Type B pancreatic cell (in vitro differentiated cells): ENCODE measurements at regions not wholly inside any gene's neighbourhood (a gene's known extent, or its start where the extent isn't known, plus 50 kb on each side); places are given as distances from the start of the nearest gene placed in this dataset.

ENCODE experiments used
- DNase-seq: peaks from one replicate; pipeline ENCODE4 v3.0.0; 2021; ENCODE audit warnings: mixed read lengths; ENCODE audit not compliant: unreplicated experiment; ENCODE audit errors: extremely low spot score
- H3K27ac Mint-ChIP-seq: 2 replicates; pipeline ENCODE4 v1.8.0; 2021; ENCODE audit warnings: mild to moderate bottlenecking, mixed read lengths
- H3K27me3 Mint-ChIP-seq: 2 replicates; pipeline ENCODE4 v1.8.0; 2021; ENCODE audit warnings: mixed read lengths
- H3K36me3 Mint-ChIP-seq: 2 replicates; pipeline ENCODE4 v1.8.0; 2021; ENCODE audit warnings: mixed read lengths
- H3K4me1 Mint-ChIP-seq: one replicate; pipeline ENCODE4 v1.8.0; 2021; ENCODE audit warnings: mixed read lengths; ENCODE audit not compliant: unreplicated experiment
- H3K4me3 Mint-ChIP-seq: 2 replicates; pipeline ENCODE4 v1.8.0; 2021; ENCODE audit warnings: mild to moderate bottlenecking, mixed read lengths
- H3K9me3 Mint-ChIP-seq: 2 replicates; pipeline ENCODE4 v1.8.0; 2021; ENCODE audit warnings: mixed read lengths
- TF ChIP-seq, protein P1 (sequence below): fragments of 200-600 bp; sonication (generic); conservative IDR thresholded peaks from 2 replicates; pipeline ENCODE4 v1.5.0; 2021; ENCODE audit warnings: antibody characterized with exemption, mild to moderate bottlenecking

DNA sequence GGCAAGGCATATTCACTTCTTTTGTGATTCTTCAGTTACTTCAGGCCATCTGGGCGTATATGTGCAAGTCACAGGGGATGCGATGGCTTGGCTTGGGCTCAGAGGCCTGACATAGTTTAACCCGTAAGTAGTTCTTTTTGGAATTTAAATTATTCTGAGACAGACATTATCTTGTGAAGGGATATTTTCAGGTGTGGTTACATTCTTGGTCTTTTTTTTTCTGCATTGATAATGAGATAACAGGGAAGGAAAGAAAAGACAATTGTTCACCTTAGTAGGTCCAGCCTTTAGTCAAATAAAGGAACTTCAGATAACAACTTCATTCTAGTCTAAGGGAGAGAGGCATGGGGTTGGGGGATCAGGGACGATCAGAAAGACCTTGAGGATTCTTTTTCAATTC, 74.8 kb downstream of the TEX13C start:
- peak overlapping the region; percentile 39 for H3K27ac Mint-ChIP-seq

DNA sequence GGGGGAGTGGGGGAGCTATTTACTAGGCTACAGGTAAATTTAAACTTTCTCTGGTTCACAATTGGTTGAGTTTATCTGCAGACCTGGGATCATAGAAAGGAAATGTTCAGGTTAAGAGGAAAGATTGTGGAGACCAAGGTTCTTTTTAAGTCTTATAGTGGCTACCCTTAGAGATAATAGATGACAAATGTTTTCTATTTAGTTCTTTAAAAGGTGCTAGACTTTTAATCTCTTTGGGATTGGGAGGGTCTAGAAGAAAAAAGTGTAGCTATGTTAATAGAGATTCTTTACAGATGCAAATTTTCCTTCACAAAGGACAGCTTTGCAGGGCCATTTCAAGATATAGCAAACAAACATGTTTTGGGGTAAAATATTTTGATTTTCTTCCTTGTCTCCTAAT, 76.0 kb downstream of the TEX13C start:
- no peak for DNase-seq
- peaks cover 44% of the 10 kb centered on the region for H3K27me3 Mint-ChIP-seq
- H3K4me1 Mint-ChIP-seq, result no peaks in the 10 kb centered on the region
- no peaks in the 10 kb centered on the region for H3K9me3 Mint-ChIP-seq
- H3K4me3 Mint-ChIP-seq, result no peak overlapping the region
- TF ChIP-seq, protein P1, sequence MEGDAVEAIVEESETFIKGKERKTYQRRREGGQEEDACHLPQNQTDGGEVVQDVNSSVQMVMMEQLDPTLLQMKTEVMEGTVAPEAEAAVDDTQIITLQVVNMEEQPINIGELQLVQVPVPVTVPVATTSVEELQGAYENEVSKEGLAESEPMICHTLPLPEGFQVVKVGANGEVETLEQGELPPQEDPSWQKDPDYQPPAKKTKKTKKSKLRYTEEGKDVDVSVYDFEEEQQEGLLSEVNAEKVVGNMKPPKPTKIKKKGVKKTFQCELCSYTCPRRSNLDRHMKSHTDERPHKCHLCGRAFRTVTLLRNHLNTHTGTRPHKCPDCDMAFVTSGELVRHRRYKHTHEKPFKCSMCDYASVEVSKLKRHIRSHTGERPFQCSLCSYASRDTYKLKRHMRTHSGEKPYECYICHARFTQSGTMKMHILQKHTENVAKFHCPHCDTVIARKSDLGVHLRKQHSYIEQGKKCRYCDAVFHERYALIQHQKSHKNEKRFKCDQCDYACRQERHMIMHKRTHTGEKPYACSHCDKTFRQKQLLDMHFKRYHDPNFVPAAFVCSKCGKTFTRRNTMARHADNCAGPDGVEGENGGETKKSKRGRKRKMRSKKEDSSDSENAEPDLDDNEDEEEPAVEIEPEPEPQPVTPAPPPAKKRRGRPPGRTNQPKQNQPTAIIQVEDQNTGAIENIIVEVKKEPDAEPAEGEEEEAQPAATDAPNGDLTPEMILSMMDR, result no peak
- H3K27ac Mint-ChIP-seq, result no peak overlapping the region
- H3K36me3 Mint-ChIP-seq, result no peaks in the 10 kb centered on the region

More for the DNA sequence above, 74.8 kb downstream of the TEX13C start:
- Mint-ChIP-seq H3K4me3 (peak overlapping the region; percentile 60), H3K4me1 (no peaks in the 10 kb centered on the region), H3K36me3 (no peaks in the 10 kb centered on the region), H3K27me3 (peaks cover 51% of the 10 kb centered on the region), H3K9me3 (no peaks in the 10 kb centered on the region)
- no peak for DNase-seq
- TF ChIP-seq, protein P1, result no peak

DNA sequence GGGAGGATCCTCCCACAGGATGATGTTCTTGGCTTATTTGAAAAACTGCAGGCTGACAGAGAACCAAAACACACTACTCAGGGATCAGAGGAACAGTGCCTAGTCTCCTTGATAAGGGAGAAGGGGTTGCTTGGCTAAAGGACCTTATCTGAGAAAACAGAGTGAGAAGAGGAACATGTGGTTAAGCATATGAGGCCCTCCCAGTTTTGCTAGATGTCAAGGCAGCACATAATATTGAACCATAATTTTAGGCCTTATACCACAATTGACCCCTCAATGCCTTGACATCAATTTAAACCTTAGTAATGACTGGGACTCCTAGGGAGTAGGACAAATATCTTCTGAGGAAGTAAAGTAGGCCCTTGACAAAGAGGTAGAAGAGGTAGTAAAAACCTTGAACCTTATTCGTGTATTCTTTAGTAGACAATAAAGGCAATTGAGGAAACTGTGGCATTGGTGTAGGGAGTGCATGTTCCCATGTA, 79.3 kb downstream of the TEX13C start:
- DNase-seq, result no peak
- Mint-ChIP-seq H3K27ac (no peak overlapping the region), H3K4me1 (no peaks in the 10 kb centered on the region), H3K9me3 (no peaks in the 10 kb centered on the region), H3K27me3 (peaks cover 12% of the 10 kb centered on the region), H3K4me3 (no peak overlapping the region), H3K36me3 (no peaks in the 10 kb centered on the region)
- TF ChIP-seq, protein P1, result no peak

GRCh38 chrX:125402807-125403206, 83.1 kb downstream of the TEX13C start:
- Mint-ChIP-seq H3K27me3 (no peaks in the 10 kb centered on the region), H3K4me3 (no peak overlapping the region), H3K27ac (no peak overlapping the region), H3K9me3 (no peaks in the 10 kb centered on the region), H3K36me3 (no peaks in the 10 kb centered on the region), H3K4me1 (no peaks in the 10 kb centered on the region)
- TF ChIP-seq, protein P1, result no peak
- no peak for DNase-seq

DNA sequence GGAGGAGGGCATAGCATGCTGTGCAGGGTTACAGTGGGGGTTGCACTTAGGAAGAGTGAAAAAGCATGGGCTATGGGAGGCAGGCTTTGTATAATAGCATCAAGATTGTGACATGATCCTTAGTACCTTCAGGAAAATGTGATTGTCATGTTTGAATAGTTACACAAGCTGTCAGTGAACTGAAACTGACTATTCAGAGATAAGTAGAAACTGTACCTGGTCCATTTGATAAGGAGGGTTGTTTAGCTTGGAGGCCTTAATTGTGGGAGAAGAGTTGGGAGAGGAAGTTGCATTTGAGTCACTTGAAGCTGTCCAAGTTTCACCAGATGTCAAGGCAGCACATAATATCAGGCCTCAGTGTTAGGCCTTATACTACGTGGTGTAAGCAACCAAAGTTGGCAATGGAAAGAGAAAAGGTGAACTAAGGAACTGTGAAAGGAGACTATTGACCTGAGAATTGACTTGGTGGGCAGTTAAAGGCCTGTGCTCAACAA, 85.0 kb downstream of the TEX13C start:
- H3K36me3 Mint-ChIP-seq, result no peaks in the 10 kb centered on the region
- DNase-seq, result no peak
- H3K9me3 Mint-ChIP-seq, result no peaks in the 10 kb centered on the region
- H3K27me3 Mint-ChIP-seq, result no peaks in the 10 kb centered on the region
- H3K4me1 Mint-ChIP-seq, result no peaks in the 10 kb centered on the region
- TF ChIP-seq, protein P1, result no peak
- no peak overlapping the region for H3K27ac Mint-ChIP-seq
- no peak overlapping the region for H3K4me3 Mint-ChIP-seq

DNA sequence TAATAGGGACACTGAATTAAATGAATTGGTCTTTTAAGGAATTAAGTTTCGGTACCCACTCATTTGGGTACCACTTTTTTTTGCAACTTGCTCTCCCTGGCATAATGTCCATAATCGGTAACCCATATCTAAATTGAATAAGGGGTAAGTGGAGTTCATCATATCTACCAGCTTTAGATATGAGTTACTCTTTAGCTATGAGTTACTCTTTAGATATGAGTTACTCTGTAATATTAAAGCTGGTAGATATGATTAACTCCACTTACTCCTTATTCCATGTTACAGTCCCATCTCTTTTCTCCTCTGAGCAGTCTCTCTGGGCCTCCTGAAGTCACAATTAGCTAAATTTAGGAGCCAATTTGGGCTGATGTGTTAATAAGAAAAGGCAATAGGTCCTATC, 85.7 kb downstream of the TEX13C start:
- H3K27ac Mint-ChIP-seq, result no peak overlapping the region

More for the DNA sequence above, 85.7 kb downstream of the TEX13C start:
- no peak overlapping the region for H3K4me3 Mint-ChIP-seq
- DNase-seq, result no peak
- H3K9me3 Mint-ChIP-seq, result no peaks in the 10 kb centered on the region
- TF ChIP-seq, protein P1, result no peak
- H3K4me1 Mint-ChIP-seq, result no peaks in the 10 kb centered on the region
- H3K36me3 Mint-ChIP-seq, result no peaks in the 10 kb centered on the region
- no peaks in the 10 kb centered on the region for H3K27me3 Mint-ChIP-seq
